ENCODE measurements at regions not wholly inside any gene's neighbourhood (a gene's known extent, or its start where the extent isn't known, plus 50 kb on each side); places are given as distances from the start of the nearest gene placed in this dataset.

DNA sequence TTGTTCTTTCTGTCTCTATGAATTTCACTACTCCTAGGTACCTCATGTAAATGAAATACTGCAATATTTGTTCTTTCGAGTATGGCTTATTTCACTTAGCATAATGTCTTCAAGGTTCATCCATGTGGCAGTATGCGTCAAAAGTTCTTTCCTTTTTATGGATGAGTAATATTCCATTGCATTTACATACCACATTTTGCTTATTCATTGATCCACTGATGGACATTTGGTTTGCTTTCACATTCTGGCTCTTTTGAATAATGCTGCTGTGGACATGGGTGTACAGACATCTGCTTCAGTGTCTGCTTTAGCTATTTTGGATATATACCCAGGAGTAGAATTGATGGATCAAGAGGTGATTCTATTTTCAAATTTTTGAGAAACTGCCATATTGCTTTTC, 144.2 kb upstream of the PAPPA start:
- no peak for FAIRE-seq

DNA sequence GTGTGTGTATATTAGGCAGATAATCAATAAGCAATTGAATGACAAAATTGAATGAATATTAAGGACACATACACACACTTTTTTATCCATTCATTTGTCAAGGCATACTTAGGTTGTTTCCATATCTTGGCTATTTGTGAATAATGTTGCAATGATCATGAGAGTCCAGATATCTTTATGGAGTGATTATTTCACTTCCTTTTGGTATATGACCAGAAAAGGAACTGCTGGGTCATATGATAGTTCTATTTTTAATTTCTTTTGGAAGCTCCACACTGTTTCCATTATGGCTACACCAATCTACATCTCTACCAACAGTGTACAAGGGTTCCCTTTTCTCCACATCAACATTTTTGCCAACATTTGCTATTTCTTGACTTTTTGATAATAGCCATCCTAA, 137.7 kb upstream of the PAPPA start:
- no peak for FAIRE-seq

- FAIRE-seq: no peak
Measured at GRCh38 chr9:116020146-116020545, 133.4 kb upstream of the PAPPA start.

GRCh38 chr9:116020801-116021200, 132.8 kb upstream of the PAPPA start:
- FAIRE-seq: no peak

GRCh38 chr9:116027096-116027495, 126.5 kb upstream of the PAPPA start:
- FAIRE-seq: no peak

DNA sequence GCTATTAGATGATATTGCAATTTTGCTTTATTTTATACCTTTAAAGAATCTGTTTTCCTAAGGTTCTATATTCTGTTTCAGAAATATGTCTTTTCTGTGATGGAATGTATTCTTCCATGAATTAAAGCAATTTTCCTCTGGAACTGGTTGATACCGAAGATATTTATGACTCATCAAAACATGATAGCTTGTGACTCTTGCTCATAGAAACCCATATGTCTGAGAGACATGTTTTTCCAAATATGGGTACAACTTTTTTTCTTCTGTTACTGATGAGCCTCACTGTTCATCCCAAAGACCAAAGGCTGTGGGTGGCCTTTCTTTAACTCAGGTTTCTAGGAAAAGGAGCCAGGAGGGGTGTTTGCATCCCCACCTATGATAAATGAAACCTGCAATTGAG, 126.1 kb upstream of the PAPPA start:
- no peak for FAIRE-seq

- no peak for FAIRE-seq
Measured at GRCh38 chr9:116027951-116028350, 125.6 kb upstream of the PAPPA start.

DNA sequence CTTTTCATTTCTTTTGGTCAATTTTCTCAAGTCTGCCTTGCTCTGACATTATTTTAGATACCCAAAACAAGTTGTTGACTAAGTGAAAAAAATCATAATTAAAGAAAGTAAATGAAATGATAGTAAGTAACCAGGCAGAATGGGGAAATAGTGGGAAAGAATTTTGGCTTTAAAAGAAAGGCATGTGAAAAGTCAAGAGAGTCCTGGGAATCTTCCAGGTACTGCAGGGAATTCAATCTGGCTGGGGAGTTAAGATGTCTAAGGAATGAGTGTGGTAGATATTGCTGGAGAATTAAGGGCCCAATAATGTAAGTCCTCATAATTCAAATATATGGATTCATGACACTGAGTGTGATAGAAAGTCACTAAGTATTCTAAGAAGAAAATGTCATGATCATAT, 123.1 kb upstream of the PAPPA start:
- FAIRE-seq: no peak

DNA sequence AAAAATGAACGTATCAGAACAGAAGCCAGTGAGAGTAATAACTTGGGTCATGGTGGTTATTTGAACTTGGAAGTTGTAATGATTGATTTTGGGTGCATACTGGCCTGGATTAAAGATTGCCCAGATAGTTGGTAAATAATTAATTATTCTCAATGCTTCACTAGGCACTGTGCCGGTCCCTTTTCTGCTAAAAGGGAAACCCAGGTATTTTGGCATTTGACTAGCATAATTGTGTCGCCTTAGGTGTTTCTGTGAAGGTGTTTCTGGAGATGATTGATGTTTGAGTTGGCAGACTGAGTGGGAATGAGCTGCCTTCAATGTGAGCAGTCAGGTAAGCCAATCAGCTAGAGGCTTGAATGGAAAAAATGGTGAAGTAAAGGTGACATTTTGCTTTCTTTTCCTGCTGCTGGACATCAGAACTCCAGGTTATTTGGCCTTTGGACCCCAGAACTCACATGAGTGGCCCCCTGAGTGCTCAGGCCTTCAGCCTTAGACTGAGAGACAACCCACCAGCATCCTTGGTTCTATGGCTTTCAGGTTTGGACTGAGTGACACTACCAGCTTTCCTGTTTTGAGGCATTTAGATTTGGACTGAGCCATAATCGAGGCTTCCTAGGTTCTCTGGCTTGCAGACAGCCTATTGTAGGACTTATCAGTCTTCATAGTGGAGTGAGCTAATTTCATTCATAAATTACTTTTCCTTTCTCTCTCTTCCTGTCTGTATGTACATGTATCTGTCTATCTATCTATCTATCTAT, 120.7 kb upstream of the PAPPA start:
- FAIRE-seq: no peak

- FAIRE-seq: no peak
Measured at GRCh38 chr9:116039312-116039711, 114.3 kb upstream of the PAPPA start.

- no peak for FAIRE-seq
Measured at GRCh38 chr9:116039893-116040292, 113.7 kb upstream of the PAPPA start.

GRCh38 chr9:116042321-116042720, 111.3 kb upstream of the PAPPA start:
- no peak for FAIRE-seq

DNA sequence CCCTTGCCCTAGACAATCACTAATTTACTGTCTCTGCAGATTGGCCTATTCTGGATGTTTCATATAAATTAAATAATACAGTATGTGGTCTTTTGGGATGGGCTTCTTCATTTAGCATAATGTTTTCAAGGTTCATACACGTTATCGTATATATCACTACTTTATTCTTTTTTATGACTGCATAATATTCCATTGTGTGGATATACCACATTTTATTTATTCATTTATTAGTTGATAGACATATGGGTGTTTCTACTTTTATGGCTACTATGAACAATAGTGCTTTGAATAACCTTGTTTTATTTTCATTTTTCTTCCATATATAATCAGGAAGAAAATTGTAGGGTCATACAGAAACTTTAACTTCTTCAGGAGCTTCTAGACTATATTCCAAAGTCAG, 108.5 kb upstream of the PAPPA start:
- FAIRE-seq: no peak

DNA sequence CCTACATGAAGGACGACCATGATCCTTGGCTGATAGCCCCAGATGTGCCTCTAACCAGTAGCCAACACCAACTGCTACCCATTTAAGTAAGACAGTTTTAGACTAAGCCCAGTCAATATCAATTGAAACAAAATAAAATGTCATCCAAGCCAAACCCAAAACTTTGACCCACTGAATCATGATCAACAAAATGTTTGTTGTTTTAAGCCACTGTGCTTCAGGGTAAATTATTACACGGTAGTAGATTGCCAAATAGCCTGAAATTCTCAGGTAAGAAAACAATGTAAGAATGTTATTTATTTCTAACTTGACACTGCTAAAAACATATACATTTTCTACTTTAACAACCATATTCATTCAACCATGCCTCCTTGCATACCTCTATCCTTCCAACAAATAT, 105.5 kb upstream of the PAPPA start:
- FAIRE-seq: no peak

- no peak for FAIRE-seq
Measured at GRCh38 chr9:116049456-116049855, 104.1 kb upstream of the PAPPA start.

GRCh38 chr9:116051528-116051927, 102.1 kb upstream of the PAPPA start:
- no peak for FAIRE-seq

- no peak for FAIRE-seq
Measured at GRCh38 chr9:116055536-116055935, 98.1 kb upstream of the PAPPA start.

GRCh38 chr9:116057371-116057770, 96.2 kb upstream of the PAPPA start:
- FAIRE-seq: no peak

DNA sequence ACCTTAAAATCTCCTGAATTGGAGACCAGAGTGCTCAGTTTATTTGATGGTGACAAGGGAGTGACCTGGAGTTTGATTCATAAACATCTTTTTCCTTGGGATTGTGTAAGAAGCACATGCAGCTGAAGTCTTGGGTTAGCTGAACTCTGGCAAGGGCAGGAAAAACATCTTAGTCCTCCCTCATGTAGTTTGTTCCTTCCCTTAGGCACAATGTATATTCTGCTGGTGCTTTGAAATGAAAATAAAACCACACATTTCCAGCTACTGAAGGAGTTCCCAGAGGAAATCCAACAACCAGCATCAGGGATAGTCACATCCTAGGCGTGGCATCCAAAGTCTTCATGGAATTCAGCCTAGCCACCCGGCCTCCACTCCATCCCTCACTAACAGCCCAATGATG, 95.2 kb upstream of the PAPPA start:
- FAIRE-seq: no peak

- no peak for FAIRE-seq
Measured at GRCh38 chr9:116059466-116059865, 94.1 kb upstream of the PAPPA start.

- FAIRE-seq: no peak
Measured at GRCh38 chr9:116060631-116061030, 93.0 kb upstream of the PAPPA start.

DNA sequence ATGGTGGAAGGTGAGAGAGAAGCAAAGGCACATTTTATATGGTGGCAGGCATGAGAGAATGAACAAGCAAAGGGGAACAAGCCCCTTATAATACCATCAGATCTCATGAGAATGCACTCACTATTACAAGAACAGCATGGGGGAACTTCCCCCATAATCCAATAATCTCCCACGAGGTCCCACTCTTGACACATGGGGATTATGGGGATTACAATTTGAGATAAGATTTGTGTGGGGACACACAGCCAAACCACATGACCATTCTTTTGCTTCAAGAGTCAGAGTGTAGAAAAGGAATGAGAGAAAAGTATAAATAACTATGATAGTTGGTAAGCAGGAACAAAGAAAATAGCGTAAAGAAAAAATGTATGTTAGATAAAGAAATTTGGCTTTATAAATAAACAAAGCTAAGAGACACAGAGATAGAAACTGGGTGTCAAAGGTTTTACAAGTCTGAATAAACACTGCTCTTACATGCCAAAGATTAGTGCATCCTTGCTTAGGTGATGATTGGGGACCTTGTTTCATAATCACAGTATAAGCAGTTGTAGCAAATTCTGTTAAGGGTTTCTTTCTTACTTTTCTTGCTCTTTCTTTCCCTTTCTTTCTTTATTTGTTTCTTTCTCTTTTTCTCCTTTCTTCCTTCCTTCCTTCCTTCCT, 91.9 kb upstream of the PAPPA start:
- FAIRE-seq: no peak

DNA sequence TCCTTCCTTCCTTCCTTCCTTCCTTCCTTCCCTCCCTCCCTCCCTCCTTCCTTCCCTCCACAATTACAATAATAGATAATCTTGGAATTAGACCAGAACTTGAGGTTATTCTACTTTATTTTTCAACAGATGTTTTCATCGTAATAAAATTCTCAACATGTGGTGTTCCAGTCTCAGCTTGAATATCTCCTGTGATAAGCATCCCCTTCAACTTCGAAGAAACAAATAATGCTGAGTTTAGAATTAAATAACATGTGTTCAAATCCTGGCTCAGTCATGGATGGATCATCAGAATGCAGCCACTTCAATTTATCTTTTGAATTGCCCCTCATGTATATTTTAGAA, 91.4 kb upstream of the PAPPA start:
- no peak for FAIRE-seq

GRCh38 chr9:116064970-116065369, 88.6 kb upstream of the PAPPA start:
- no peak for FAIRE-seq

DNA sequence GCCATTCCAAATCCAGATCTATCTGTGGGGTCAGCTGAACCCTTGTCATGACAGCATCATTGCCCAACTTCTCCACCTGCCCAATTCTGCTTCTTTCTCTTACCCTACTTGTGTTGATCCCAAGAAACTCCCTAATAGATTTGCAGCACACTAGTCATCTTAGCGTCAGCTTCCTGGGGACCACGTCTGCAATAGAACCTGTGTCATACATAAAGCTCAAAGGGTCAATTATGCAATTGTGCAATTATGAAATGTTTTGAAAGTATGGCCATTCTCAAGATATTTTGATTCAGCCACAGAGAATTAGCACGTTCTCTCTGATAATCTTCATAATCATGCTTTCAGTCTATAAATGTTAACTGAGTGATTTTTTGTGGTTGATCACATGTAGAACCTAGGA, 87.4 kb upstream of the PAPPA start:
- no peak for FAIRE-seq
